Fibroblast of lung (primary cell): ENCODE measurements at regions not wholly inside any gene's neighbourhood (a gene's known extent, or its start where the extent isn't known, plus 50 kb on each side); places are given as distances from the start of the nearest gene placed in this dataset.

Source experiments
- DNase-seq, 2 donors: peaks; one replicate each; pipeline versions ENCODE4 v3.0.0 to v3.0.0-alpha.2; 2010; ENCODE audit warnings: low read depth in 2 of 2
- H2AFZ ChIP-seq: 2 replicates; pipeline ENCODE4 v1.5.1; 2012; ENCODE audit warnings: low read length, control low read depth, inconsistent platforms
- H3K27ac ChIP-seq: 2 replicates; pipeline ENCODE4 v1.5.1; 2011; ENCODE audit warnings: low read length, control low read depth; ENCODE audit not compliant: insufficient read depth
- H3K27me3 ChIP-seq: 2 replicates; pipeline ENCODE4 v1.5.1; 2011; ENCODE audit warnings: mild to moderate bottlenecking, low read length; ENCODE audit not compliant: control insufficient read depth, insufficient read depth
- H3K36me3 ChIP-seq: 2 replicates; pipeline ENCODE4 v1.5.1; 2011; ENCODE audit warnings: low read length; ENCODE audit not compliant: control insufficient read depth, insufficient read depth
- H3K4me1 ChIP-seq: 2 replicates; pipeline ENCODE4 v1.5.1; 2011; ENCODE audit warnings: low read length; ENCODE audit not compliant: control insufficient read depth, insufficient read depth; ENCODE audit errors: extremely low read depth
- H3K4me2 ChIP-seq: 2 replicates; pipeline ENCODE4 v1.5.1; 2011; ENCODE audit warnings: low read length, control low read depth; ENCODE audit not compliant: insufficient read depth; ENCODE audit errors: extremely low read depth
- H3K4me3 ChIP-seq, 4 experiments: fragments of 200-600 bp in 1 of 4; sonication (generic) in 1 of 4; replicated peaks in 1 of 4; 2 replicates each; pipeline ENCODE4 v1.5.1; 2011 to 2016; ENCODE audit warnings: low read length in 4 of 4, low read depth in 3 of 4, mild to moderate bottlenecking in 3 of 4, control low read depth in 2 of 4, inconsistent platforms in 1 of 4, mixed read lengths in 1 of 4; ENCODE audit not compliant: insufficient read depth in 1 of 4; ENCODE audit errors: control extremely low read depth in 1 of 4
- H3K79me2 ChIP-seq: 2 replicates; pipeline ENCODE4 v1.5.1; 2012; ENCODE audit warnings: mild to moderate bottlenecking, low read length, inconsistent platforms; ENCODE audit not compliant: control insufficient read depth, insufficient read depth
- H3K9ac ChIP-seq: 2 replicates; pipeline ENCODE4 v1.5.1; 2011; ENCODE audit warnings: mild to moderate bottlenecking, low read length, control low read depth; ENCODE audit not compliant: insufficient read depth
- H3K9me3 ChIP-seq: 2 replicates; pipeline ENCODE4 v1.5.1; 2012; ENCODE audit warnings: low read depth, low read length; ENCODE audit not compliant: control insufficient read depth, insufficient read depth
- H4K20me1 ChIP-seq: 2 replicates; pipeline ENCODE4 v1.5.1; 2011; ENCODE audit warnings: low read length; ENCODE audit not compliant: control insufficient read depth, insufficient read depth; ENCODE audit errors: extremely low read depth
- EZH2 ChIP-seq: IDR thresholded peaks from 2 replicates; pipeline ENCODE4 v1.5.1; 2012; ENCODE audit warnings: low read length, control low read depth, mild to moderate bottlenecking; ENCODE audit errors: missing control alignments
- TF ChIP-seq, protein P1 (sequence below), 2 donors: IDR thresholded peaks in 1 of 2; conservative IDR thresholded peaks in 1 of 2; 1 replicate in 1 of 2; 2 replicates in 1 of 2; pipeline ENCODE4 v1.5.1; 2011 to 2012; ENCODE audit warnings: low read length in 2 of 2, control low read depth in 1 of 2, inconsistent platforms in 1 of 2, low read depth in 1 of 2, mild to moderate bottlenecking in 1 of 2

DNA sequence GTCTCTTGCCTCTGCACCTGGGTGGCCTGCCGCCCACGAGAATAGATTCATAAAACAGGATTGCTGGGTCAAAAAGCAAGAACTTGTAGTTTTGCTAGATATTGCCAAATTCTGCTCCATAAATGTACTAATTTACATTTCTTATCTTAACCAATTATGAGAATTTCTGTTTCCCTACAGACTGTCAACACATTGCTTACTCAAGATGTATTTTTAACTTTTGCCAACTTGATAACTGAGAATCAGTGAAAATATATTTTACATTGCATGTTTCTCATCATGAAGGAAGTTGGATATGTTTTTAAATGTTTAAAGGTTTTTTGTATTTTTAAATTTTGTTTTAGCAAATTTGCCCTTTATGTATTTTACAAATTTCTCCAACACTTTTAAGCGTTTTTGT, 664.8 kb downstream of the MMUT start:
- Histone ChIP-seq H3K9ac (no peak overlapping the region), H3K4me2 (no peak overlapping the region), H3K9me3 (no peaks in the 10 kb centered on the region), H3K27me3 (no peaks in the 10 kb centered on the region), H3K27ac (no peak overlapping the region), H3K4me1 (no peaks in the 10 kb centered on the region), H4K20me1 (no peaks in the 10 kb centered on the region), H3K4me3 (no peak overlapping the region), H3K79me2 (no peaks in the 10 kb centered on the region), H2AFZ (no peak overlapping the region), H3K36me3 (no peaks in the 10 kb centered on the region)
- TF ChIP-seq EZH2 = no peak
- TF ChIP-seq, protein P1, sequence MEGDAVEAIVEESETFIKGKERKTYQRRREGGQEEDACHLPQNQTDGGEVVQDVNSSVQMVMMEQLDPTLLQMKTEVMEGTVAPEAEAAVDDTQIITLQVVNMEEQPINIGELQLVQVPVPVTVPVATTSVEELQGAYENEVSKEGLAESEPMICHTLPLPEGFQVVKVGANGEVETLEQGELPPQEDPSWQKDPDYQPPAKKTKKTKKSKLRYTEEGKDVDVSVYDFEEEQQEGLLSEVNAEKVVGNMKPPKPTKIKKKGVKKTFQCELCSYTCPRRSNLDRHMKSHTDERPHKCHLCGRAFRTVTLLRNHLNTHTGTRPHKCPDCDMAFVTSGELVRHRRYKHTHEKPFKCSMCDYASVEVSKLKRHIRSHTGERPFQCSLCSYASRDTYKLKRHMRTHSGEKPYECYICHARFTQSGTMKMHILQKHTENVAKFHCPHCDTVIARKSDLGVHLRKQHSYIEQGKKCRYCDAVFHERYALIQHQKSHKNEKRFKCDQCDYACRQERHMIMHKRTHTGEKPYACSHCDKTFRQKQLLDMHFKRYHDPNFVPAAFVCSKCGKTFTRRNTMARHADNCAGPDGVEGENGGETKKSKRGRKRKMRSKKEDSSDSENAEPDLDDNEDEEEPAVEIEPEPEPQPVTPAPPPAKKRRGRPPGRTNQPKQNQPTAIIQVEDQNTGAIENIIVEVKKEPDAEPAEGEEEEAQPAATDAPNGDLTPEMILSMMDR (conservative IDR thresholded peaks at IDR 0.05 in 1 of 2, IDR thresholded peaks at IDR 0.05 in 1 of 2; ENCODE audit: low read depth in 1 of 2, low read length in 2 of 2) = no peak
- DNase-seq = no peak

DNA sequence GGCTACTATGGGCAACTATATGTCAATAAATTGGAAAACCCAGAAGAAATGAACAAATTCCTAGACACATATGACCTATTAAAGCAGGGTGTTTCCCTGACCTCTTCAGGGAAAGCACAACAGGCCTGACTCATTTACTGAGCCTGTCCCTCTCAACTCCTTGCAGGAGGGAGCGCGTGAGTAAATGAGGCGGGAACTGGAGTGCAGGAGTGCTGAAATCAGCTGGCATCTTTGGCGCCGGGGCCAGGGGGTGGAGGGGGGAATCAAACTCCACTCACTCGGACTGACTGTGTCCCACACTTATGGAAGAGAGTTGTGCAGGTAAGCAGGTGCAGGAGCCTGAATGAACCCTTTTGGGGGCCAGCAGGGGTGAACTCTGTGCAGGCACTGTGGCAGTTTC, 671.2 kb upstream of the PTCHD4 start:
- Histone ChIP-seq H2AFZ (no peak overlapping the region), H3K9ac (no peak overlapping the region), H3K9me3 (no peaks in the 10 kb centered on the region), H3K4me3 (no peak overlapping the region), H3K4me1 (no peaks in the 10 kb centered on the region), H3K79me2 (no peaks in the 10 kb centered on the region), H3K4me2 (no peak overlapping the region), H3K27ac (no peak overlapping the region), H3K36me3 (no peaks in the 10 kb centered on the region), H3K27me3 (no peaks in the 10 kb centered on the region), H4K20me1 (no peaks in the 10 kb centered on the region)
- DNase-seq = no peak
- TF ChIP-seq, protein P1 (conservative IDR thresholded peaks at IDR 0.05 in 1 of 2, IDR thresholded peaks at IDR 0.05 in 1 of 2; ENCODE audit: low read depth in 1 of 2, low read length in 2 of 2) = no peak
- no peak for TF ChIP-seq EZH2

DNA sequence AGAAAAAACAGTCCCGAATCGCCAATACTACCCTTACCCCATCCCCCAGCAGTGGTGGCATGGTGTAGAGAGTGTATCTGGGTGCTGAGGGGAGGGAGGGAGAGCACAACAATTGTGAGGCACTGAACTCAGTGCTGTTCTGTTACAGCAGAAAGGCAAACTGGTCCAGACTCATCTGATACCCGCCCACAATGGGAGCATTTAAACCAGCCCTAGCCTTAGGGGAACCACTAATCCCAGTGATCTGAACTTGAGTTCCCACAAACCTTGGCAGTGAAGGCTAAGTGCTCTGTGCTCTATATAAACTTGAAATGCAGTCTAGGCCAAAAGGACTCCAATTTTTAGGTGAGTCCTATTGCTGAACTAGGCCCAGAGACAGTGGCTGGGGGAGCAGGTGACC, 666.4 kb upstream of the PTCHD4 start:
- no peak for TF ChIP-seq EZH2
- TF ChIP-seq, protein P1 (conservative IDR thresholded peaks at IDR 0.05 in 1 of 2, IDR thresholded peaks at IDR 0.05 in 1 of 2; ENCODE audit: low read depth in 1 of 2, low read length in 2 of 2) = no peak
- no peak overlapping the region for H3K27ac ChIP-seq

More for the DNA sequence above, 666.4 kb upstream of the PTCHD4 start:
- Histone ChIP-seq H3K9ac (no peak overlapping the region), H4K20me1 (no peaks in the 10 kb centered on the region), H3K9me3 (no peaks in the 10 kb centered on the region), H3K4me2 (no peak overlapping the region), H3K4me1 (no peaks in the 10 kb centered on the region), H3K27me3 (no peaks in the 10 kb centered on the region), H3K4me3 (no peak overlapping the region), H3K79me2 (no peaks in the 10 kb centered on the region), H2AFZ (no peak overlapping the region), H3K36me3 (no peaks in the 10 kb centered on the region)
- no peak for DNase-seq
